Mesenchymal stem cell (in vitro differentiated cells and primary cell): ENCODE measurements at regions not wholly inside any gene's neighbourhood (a gene's known extent, or its start where the extent isn't known, plus 50 kb on each side); places are given as distances from the start of the nearest gene placed in this dataset.

ENCODE experiments used
- DNase-seq: peaks from one replicate; pipeline ENCODE4 v3.0.0-alpha.2; 2013
- H2AFZ ChIP-seq: one replicate; pipeline ENCODE4 v1.6.1; 2013; ENCODE audit warnings: low read depth, mild to moderate bottlenecking, control low read depth, inconsistent platforms, low read length, moderate library complexity
- H2AK5ac ChIP-seq: 2 replicates; pipeline ENCODE4 v1.6.1; 2013; ENCODE audit warnings: low read length, moderate library complexity, mild to moderate bottlenecking, inconsistent platforms; ENCODE audit not compliant: severe bottlenecking
- H2BK120ac ChIP-seq: one replicate; pipeline ENCODE4 v1.6.1; 2013; ENCODE audit warnings: low read depth, mild to moderate bottlenecking, inconsistent platforms, low read length, moderate library complexity
- H2BK12ac ChIP-seq, 2 experiments: one replicate each; pipeline ENCODE4 v1.6.1; 2013; ENCODE audit warnings: inconsistent platforms in 2 of 2, low read length in 2 of 2, mild to moderate bottlenecking in 2 of 2, moderate library complexity in 2 of 2, control low read depth in 1 of 2
- H2BK15ac ChIP-seq: one replicate; pipeline ENCODE4 v1.6.1; 2013; ENCODE audit warnings: mild to moderate bottlenecking, low read depth, inconsistent platforms; ENCODE audit not compliant: poor library complexity, severe bottlenecking
- H2BK5ac ChIP-seq: 2 replicates; pipeline ENCODE4 v1.6.1; 2013; ENCODE audit warnings: low read depth, mild to moderate bottlenecking, low read length, control low read depth, inconsistent platforms; ENCODE audit not compliant: poor library complexity, severe bottlenecking
- H3K14ac ChIP-seq, 2 experiments: one replicate each; pipeline ENCODE4 v1.6.1; 2013; ENCODE audit warnings: inconsistent platforms in 2 of 2, low read length in 2 of 2, control low read depth in 1 of 2, mild to moderate bottlenecking in 1 of 2, moderate library complexity in 1 of 2
- H3K18ac ChIP-seq, 2 experiments: one replicate each; pipeline ENCODE4 v1.6.1; 2013; ENCODE audit warnings: inconsistent platforms in 2 of 2, low read length in 2 of 2, control low read depth in 1 of 2, low read depth in 1 of 2, mild to moderate bottlenecking in 1 of 2
- H3K23ac ChIP-seq, 2 experiments: one replicate each; pipeline ENCODE4 v1.6.1; 2013; ENCODE audit warnings: inconsistent platforms in 2 of 2, low read length in 2 of 2, mild to moderate bottlenecking in 2 of 2, moderate library complexity in 2 of 2, control low read depth in 1 of 2
- H3K27ac ChIP-seq: 2 replicates; pipeline ENCODE4 v1.5.1; 2013; ENCODE audit warnings: mild to moderate bottlenecking, moderate library complexity, low read length, control low read depth, inconsistent platforms; ENCODE audit not compliant: poor library complexity, severe bottlenecking
- H3K27me3 ChIP-seq, 2 experiments: 2 replicates each; pipeline versions ENCODE4 v1.6.1 to v1.7.0; 2013; ENCODE audit warnings: low read length in 2 of 2, mild to moderate bottlenecking in 2 of 2, moderate library complexity in 2 of 2, control low read depth in 1 of 2, inconsistent platforms in 1 of 2; ENCODE audit not compliant: control insufficient read depth in 1 of 2, insufficient read depth in 1 of 2
- H3K36me3 ChIP-seq, 2 experiments: 2 replicates each; pipeline versions ENCODE4 v1.6.1 to v1.7.0; 2013; ENCODE audit warnings: low read length in 2 of 2, control low read depth in 1 of 2, inconsistent platforms in 1 of 2, low read depth in 1 of 2, mild to moderate bottlenecking in 1 of 2; ENCODE audit not compliant: insufficient read depth in 2 of 2, control insufficient read depth in 1 of 2
- H3K4ac ChIP-seq, 2 experiments: one replicate each; pipeline ENCODE4 v1.6.1; 2013; ENCODE audit warnings: inconsistent platforms in 2 of 2, low read length in 2 of 2, mild to moderate bottlenecking in 2 of 2, moderate library complexity in 2 of 2, control low read depth in 1 of 2, low read depth in 1 of 2
- H3K4me1 ChIP-seq: 2 replicates; pipeline ENCODE4 v1.6.1; 2013; ENCODE audit warnings: low read depth, low read length, control low read depth; ENCODE audit not compliant: control insufficient read depth, insufficient read depth
- H3K4me2 ChIP-seq: 2 replicates; pipeline ENCODE4 v1.6.1; 2013; ENCODE audit warnings: low read length, mild to moderate bottlenecking, inconsistent platforms; ENCODE audit not compliant: poor library complexity, severe bottlenecking
- H3K4me3 ChIP-seq, 2 experiments: 2 replicates each; pipeline versions ENCODE4 v1.5.1 to v1.7.0; 2013; ENCODE audit warnings: low read length in 2 of 2, mild to moderate bottlenecking in 2 of 2, control low read depth in 1 of 2, low read depth in 1 of 2; ENCODE audit not compliant: insufficient read depth in 1 of 2
- H3K79me1 ChIP-seq: replicated peaks from 2 replicates; pipeline ENCODE4 v1.6.1; 2013; ENCODE audit warnings: mild to moderate bottlenecking, control low read depth, low read length, inconsistent platforms; ENCODE audit not compliant: poor library complexity, severe bottlenecking
- H3K9ac ChIP-seq: 2 replicates; pipeline ENCODE4 v1.7.0; 2013; ENCODE audit warnings: mild to moderate bottlenecking, low read length, moderate library complexity
- H3K9me3 ChIP-seq: 2 replicates; pipeline ENCODE4 v1.7.0; 2013; ENCODE audit warnings: mild to moderate bottlenecking, low read length; ENCODE audit not compliant: control insufficient read depth
- H4K8ac ChIP-seq: one replicate; pipeline ENCODE4 v1.6.1; 2013; ENCODE audit warnings: inconsistent platforms, mild to moderate bottlenecking, low read length, moderate library complexity
- H4K91ac ChIP-seq: one replicate; pipeline ENCODE4 v1.6.1; 2013; ENCODE audit warnings: mild to moderate bottlenecking, low read length, inconsistent platforms
- WGBS: methylation state at CpG from one replicate; pipeline ENCODE4 v1.1.7; 2013; ENCODE audit warnings: mixed read lengths; 5-methylcytosine and 5-hydroxymethylcytosine counted together

DNA sequence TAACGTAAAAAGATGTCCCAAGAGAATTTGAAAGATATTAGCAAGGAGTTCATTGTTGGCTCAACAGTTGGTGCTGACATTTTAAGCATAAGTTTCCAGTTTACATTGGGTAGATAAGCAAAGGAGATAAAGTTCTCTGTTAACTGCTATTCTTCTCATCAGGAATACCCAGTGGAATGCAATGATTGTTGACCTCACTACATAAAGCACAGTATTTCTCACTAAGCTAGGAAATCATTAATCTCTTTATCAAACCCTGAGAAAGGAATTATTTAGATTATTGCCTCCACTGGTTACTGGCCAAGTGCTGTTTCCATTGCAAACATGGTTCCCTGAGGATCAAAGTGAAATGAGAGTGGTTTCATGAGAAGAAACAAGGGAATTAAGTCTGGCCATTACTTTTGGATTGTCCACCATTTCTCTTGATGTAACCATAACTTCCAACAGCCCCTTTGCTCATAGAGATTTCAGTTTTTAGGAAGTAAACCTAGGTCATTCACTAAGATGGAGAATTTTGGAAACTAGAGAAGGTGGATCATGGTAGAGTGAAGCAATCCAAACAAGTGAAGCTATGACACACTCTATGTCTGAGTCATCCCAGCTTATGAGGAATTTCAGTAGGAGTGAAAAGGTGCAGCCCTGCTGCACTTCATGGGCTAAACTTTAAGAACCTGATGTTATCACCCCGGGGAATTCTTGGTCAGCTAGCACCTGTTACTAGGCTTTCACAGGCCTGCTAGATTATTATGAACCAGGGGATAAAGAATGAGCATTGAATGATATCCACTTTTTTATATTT, 163.4 kb downstream of the AREG start:
- H3K4ac ChIP-seq: no peak overlapping the region
- peak; percentile 33 for DNase-seq
- no peak overlapping the region for H2BK12ac ChIP-seq
- H3K14ac ChIP-seq: no peak overlapping the region
- no peaks in the 10 kb centered on the region for H3K27me3 ChIP-seq
- no peak overlapping the region for H2BK120ac ChIP-seq
- WGBS: 100% methylated on average over 1 of the region's 2 CpGs
- no peak overlapping the region for H2AFZ ChIP-seq
- no peak overlapping the region for H2AK5ac ChIP-seq
- no peak overlapping the region for H3K4me2 ChIP-seq
- no peak overlapping the region for H4K8ac ChIP-seq
- H2BK5ac ChIP-seq: no peak overlapping the region
- no peak overlapping the region for H3K4me3 ChIP-seq
- no peaks in the 10 kb centered on the region for H3K4me1 ChIP-seq
- no peaks in the 10 kb centered on the region for H3K36me3 ChIP-seq
- H3K27ac ChIP-seq: no peak overlapping the region
- H4K91ac ChIP-seq: no peak overlapping the region
- no peak overlapping the region for H3K9ac ChIP-seq
- peaks cover 9% of the 10 kb centered on the region for H3K9me3 ChIP-seq
- H2BK15ac ChIP-seq: no peak overlapping the region
- H3K23ac ChIP-seq: no peak overlapping the region
- H3K79me1 ChIP-seq: no peaks in the 10 kb centered on the region
- H3K18ac ChIP-seq: no peak overlapping the region

GRCh38 chr4:74610491-74610890, 165.6 kb downstream of the AREG start:
- H3K18ac ChIP-seq: no peak overlapping the region
- H2AFZ ChIP-seq: no peak overlapping the region
- H3K36me3 ChIP-seq: no peaks in the 10 kb centered on the region
- H3K14ac ChIP-seq: no peak overlapping the region
- no peak overlapping the region for H4K91ac ChIP-seq
- no peak overlapping the region for H3K27ac ChIP-seq
- H3K4me3 ChIP-seq: no peak overlapping the region
- no peak overlapping the region for H3K23ac ChIP-seq
- no peak overlapping the region for H2BK5ac ChIP-seq
- H3K4me1 ChIP-seq: no peaks in the 10 kb centered on the region
- H2BK120ac ChIP-seq: no peak overlapping the region
- no peak overlapping the region for H2AK5ac ChIP-seq
- H3K27me3 ChIP-seq: no peaks in the 10 kb centered on the region
- no peak overlapping the region for H3K9ac ChIP-seq
- H3K9me3 ChIP-seq: peaks cover 18% of the 10 kb centered on the region
- no peak overlapping the region for H2BK15ac ChIP-seq
- no peak for DNase-seq
- no peak overlapping the region for H3K4ac ChIP-seq
- H2BK12ac ChIP-seq: no peak overlapping the region
- H3K4me2 ChIP-seq: no peak overlapping the region
- 91% methylated on average over 1 of the region's 2 CpGs for WGBS
- no peaks in the 10 kb centered on the region for H3K79me1 ChIP-seq
- H4K8ac ChIP-seq: no peak overlapping the region

- Histone ChIP-seq H3K9ac (no peak overlapping the region), H4K8ac (no peak overlapping the region), H2BK5ac (no peak overlapping the region), H3K9me3 (peaks cover 31% of the 10 kb centered on the region), H2BK120ac (no peak overlapping the region), H2BK12ac (no peak overlapping the region), H3K18ac (peak overlapping the region in 1 of 2 experiments; percentile 34), H4K91ac (no peak overlapping the region), H3K4ac (no peak overlapping the region), H3K27ac (no peak overlapping the region), H3K27me3 (no peaks in the 10 kb centered on the region), H2AFZ (no peak overlapping the region), H3K36me3 (no peaks in the 10 kb centered on the region), H2BK15ac (no peak overlapping the region), H3K14ac (no peak overlapping the region), H3K79me1 (no peaks in the 10 kb centered on the region), H3K4me2 (no peak overlapping the region), H3K23ac (no peak overlapping the region), H3K4me3 (no peak overlapping the region), H3K4me1 (no peaks in the 10 kb centered on the region), H2AK5ac (no peak overlapping the region)
- no CpG with 5 or more reads among the region's 2 CpGs for WGBS
- no peak for DNase-seq
Measured at GRCh38 chr4:74612837-74613236, 167.9 kb downstream of the AREG start.

DNA sequence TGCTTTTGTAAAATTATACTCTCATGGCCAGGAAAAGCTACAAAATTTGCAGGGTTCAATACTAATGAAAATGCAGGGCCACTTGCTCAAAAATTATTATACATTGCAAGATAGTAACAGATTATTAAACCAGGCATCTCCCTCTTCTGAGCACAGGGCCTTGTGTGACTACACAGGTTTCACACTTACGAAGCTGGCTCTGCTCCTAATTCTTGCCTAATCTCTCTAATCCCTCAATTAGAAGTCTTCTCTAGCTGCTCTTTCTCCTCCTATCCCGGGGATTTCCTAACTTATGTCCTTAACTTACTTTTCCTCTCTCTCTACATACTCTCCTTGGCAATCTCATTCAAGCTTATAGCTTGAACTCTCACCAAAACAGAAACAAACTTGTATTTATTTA, 168.3 kb downstream of the AREG start:
- H4K91ac ChIP-seq: no peak overlapping the region
- no peak overlapping the region for H3K14ac ChIP-seq
- no peak overlapping the region for H3K27ac ChIP-seq
- no peak overlapping the region for H3K4ac ChIP-seq
- 48% methylated on average over 2 of the region's 2 CpGs for WGBS
- no peaks in the 10 kb centered on the region for H3K79me1 ChIP-seq
- no peak overlapping the region for H2AFZ ChIP-seq
- no peak overlapping the region for H2BK120ac ChIP-seq
- no peak overlapping the region for H3K9ac ChIP-seq
- no peak overlapping the region for H3K18ac ChIP-seq
- H3K4me2 ChIP-seq: no peak overlapping the region
- H2BK12ac ChIP-seq: no peak overlapping the region
- H2BK5ac ChIP-seq: no peak overlapping the region
- H2AK5ac ChIP-seq: no peak overlapping the region
- H3K4me3 ChIP-seq: no peak overlapping the region
- no peak overlapping the region for H3K23ac ChIP-seq
- no peaks in the 10 kb centered on the region for H3K4me1 ChIP-seq
- H4K8ac ChIP-seq: no peak overlapping the region
- peak; percentile 11 for DNase-seq
- no peaks in the 10 kb centered on the region for H3K36me3 ChIP-seq
- H3K9me3 ChIP-seq: peaks cover 27% of the 10 kb centered on the region
- H2BK15ac ChIP-seq: no peak overlapping the region
- H3K27me3 ChIP-seq: no peaks in the 10 kb centered on the region
